Upper lobe of right lung (tissue), 1 donor: ENCODE measurements at regions not wholly inside any gene's neighbourhood (a gene's known extent, or its start where the extent isn't known, plus 50 kb on each side); places are given as distances from the start of the nearest gene placed in this dataset.

ENCODE experiments used
- ATAC-seq: fragments of 200-7000 bp; cut with Tn5 transposase; one replicate; pipeline ENCODE4 v1.9.1; 2020; ENCODE audit warnings: mild to moderate bottlenecking, moderate library complexity
- DNase-seq: peaks from one replicate; pipeline ENCODE4 v3.0.0-alpha.2; 2020
- H3K27ac ChIP-seq: fragments of 200-600 bp; one replicate; pipeline ENCODE4 v1.8.0; 2022
- H3K27me3 ChIP-seq: fragments of 200-600 bp; one replicate; pipeline ENCODE4 v1.8.0; 2022; ENCODE audit warnings: mild to moderate bottlenecking
- H3K36me3 ChIP-seq: fragments of 200-600 bp; one replicate; pipeline ENCODE4 v1.8.0; 2022
- H3K4me1 ChIP-seq: fragments of 200-600 bp; one replicate; pipeline ENCODE4 v1.8.0; 2022
- H3K4me3 ChIP-seq: fragments of 200-600 bp; one replicate; pipeline ENCODE4 v1.8.0; 2022; ENCODE audit warnings: mild to moderate bottlenecking
- H3K9me3 ChIP-seq: fragments of 200-600 bp; one replicate; pipeline ENCODE4 v1.8.0; 2022
- CTCF ChIP-seq: fragments of 200-600 bp; IDR thresholded peaks from one replicate; pipeline ENCODE4 v1.8.0; 2022; ENCODE audit warnings: antibody characterized with exemption
- intact Hi-C: fragments of 100-400 bp; cut with DNase I; formaldehyde crosslinking; loops from one replicate; pipeline ENCODE4 v1.11.0; 2022
- donor health status: DM: no; HTN: yes; CAD: no; lungs with severe emphysema.

DNA sequence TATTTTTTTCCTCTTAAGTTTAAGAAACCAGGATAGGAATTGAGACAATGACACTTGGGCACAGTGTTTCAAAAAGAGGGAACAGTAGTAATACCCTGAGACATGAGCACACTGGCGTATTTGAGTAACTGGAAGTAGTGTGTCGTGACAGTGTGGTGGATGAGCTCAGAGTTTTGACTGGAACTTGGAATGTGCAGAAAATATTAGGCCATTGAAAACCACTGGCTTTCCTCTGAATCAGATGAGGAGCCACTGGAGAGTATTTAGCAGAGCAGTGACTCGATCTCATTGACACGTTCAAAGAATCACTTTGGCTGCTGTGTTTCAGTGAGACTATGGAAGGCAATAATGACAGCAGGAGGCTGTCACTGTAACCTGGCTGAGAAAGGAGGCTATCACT is 1531.2 kb downstream of the STIM2 start:
- no peak overlapping the region for H3K4me3 ChIP-seq
- no peaks in the 10 kb centered on the region for H3K36me3 ChIP-seq
- no peak for TF ChIP-seq CTCF
- no peak for DNase-seq
- no peak overlapping the region for H3K27ac ChIP-seq
- intact Hi-C loops: no loop called here
- H3K27me3 ChIP-seq: no peaks in the 10 kb centered on the region
- no peaks in the 10 kb centered on the region for H3K4me1 ChIP-seq
- ATAC-seq: no peak
- H3K9me3 ChIP-seq: no peaks in the 10 kb centered on the region

GRCh38 chr4:28402751-28403150 is 1542.1 kb downstream of the STIM2 start:
- TF ChIP-seq CTCF: no peak
- Histone ChIP-seq H3K4me1 (no peaks in the 10 kb centered on the region), H3K9me3 (no peaks in the 10 kb centered on the region), H3K36me3 (no peaks in the 10 kb centered on the region), H3K4me3 (no peak overlapping the region), H3K27ac (no peak overlapping the region), H3K27me3 (no peaks in the 10 kb centered on the region)
- ATAC-seq (no peak), DNase-seq (no peak)
- intact Hi-C loops: no loop called here

DNA sequence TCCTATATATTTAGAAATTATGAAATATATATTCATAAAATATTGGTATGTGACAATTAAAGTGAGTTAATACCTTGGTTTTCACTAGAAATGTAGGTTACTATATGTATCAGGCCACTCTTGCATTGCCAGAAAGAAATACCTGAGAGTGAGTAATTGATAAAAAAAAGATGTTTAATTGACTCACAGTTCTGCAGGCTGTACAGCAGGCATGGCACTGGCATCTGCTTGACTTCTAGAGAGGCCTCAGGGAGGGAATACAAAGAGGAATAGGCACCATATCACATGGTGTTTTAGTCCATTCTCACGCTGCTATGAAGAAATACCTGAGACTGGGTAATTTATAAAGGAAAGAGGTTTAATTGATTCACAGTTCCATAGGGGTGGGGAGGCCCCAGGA is 1560.6 kb downstream of the STIM2 start:
- H3K4me3 ChIP-seq: no peak overlapping the region
- TF ChIP-seq CTCF: no peak
- intact Hi-C loops: no loop called here
- H3K27me3 ChIP-seq: no peaks in the 10 kb centered on the region
- H3K9me3 ChIP-seq: no peaks in the 10 kb centered on the region
- DNase-seq (no peak), ATAC-seq (no peak)
- H3K27ac ChIP-seq: no peak overlapping the region
- H3K36me3 ChIP-seq: no peaks in the 10 kb centered on the region
- H3K4me1 ChIP-seq: no peaks in the 10 kb centered on the region

DNA sequence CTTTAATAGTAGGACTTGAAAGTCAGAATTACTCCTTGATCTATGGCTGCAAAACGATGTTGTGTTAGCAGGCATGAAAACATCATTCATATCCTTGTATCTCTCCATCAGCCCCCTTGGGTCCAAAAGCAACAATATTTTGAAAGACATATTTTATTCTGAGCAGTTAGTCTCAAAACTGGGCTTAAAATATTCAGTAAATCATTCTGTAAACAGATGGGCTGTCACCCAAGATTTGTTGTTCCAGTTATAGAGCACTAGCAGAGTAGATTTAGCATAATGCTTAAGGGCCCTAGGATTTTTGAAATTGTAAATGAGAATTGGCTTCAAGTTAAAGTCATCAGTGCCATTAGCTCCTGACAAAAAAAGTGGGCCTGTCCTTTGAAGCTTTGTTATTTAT is 1565.6 kb downstream of the STIM2 start:
- no peaks in the 10 kb centered on the region for H3K4me1 ChIP-seq
- DNase-seq: no peak
- TF ChIP-seq CTCF: no peak
- H3K36me3 ChIP-seq: no peaks in the 10 kb centered on the region
- H3K9me3 ChIP-seq: no peaks in the 10 kb centered on the region
- no peak overlapping the region for H3K27ac ChIP-seq
- ATAC-seq: no peak
- intact Hi-C loops: no loop called here
- no peaks in the 10 kb centered on the region for H3K27me3 ChIP-seq
- H3K4me3 ChIP-seq: no peak overlapping the region

DNA sequence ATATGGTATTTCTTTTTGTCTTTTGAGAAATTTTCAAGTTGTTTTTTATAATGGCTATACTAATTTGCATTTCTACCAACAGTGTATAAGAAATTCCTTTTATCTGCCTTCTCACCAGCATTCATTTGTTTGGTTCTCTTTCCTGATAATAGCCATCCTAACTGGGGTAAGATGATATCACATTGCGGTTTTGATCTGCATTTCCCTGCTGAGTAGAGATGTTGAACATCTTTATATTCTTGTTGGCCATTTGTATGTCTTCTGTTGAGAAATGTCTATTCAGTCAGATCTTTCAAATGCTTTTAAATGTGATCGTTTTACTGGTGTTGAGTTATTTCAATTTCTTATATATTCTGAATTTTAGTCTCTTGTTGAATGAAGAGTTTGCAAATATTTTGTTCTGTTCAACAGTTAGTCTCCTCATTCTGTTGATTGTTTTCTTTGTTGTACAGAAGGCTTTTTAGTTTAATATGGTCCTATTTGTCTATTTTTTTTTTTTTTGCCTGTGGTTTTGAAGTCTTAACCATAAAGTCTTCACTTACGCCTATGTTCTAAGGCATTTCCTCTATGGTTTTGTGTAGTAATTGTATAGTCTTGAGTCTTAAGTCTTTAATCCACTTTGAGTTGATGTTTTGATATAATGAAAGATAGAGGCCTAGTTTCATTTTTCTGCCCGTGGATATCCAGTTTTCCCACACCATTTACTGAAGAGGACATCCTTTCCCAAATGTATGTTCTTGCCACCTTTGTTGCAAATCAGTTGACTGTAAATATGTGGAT is 1566.9 kb downstream of the STIM2 start:
- intact Hi-C loops: no loop called here
- DNase-seq: no peak
- no peak overlapping the region for H3K4me3 ChIP-seq
- no peaks in the 10 kb centered on the region for H3K9me3 ChIP-seq
- H3K27me3 ChIP-seq: no peaks in the 10 kb centered on the region
- no peak for TF ChIP-seq CTCF
- H3K27ac ChIP-seq: no peak overlapping the region
- H3K36me3 ChIP-seq: no peaks in the 10 kb centered on the region
- ATAC-seq: no peak
- no peaks in the 10 kb centered on the region for H3K4me1 ChIP-seq
